B cell (primary cell): ENCODE measurements at regions not wholly inside any gene's neighbourhood (a gene's known extent, or its start where the extent isn't known, plus 50 kb on each side); places are given as distances from the start of the nearest gene placed in this dataset.

Experiments
- CTCF ChIP-seq: fragments of 200-600 bp; IDR thresholded peaks from one replicate; pipeline ENCODE4 v1.8.0; 2022; ENCODE audit warnings: antibody characterized with exemption, mild to moderate bottlenecking
- EZH2 ChIP-seq: IDR thresholded peaks from 2 replicates; pipeline ENCODE4 v1.6.1; 2012; ENCODE audit warnings: borderline replicate concordance, low read depth, mild to moderate bottlenecking, moderate library complexity, low read length; ENCODE audit not compliant: insufficient read depth, poor library complexity, severe bottlenecking

GRCh38 chr4:137701401-137701800 lies 169.1 kb upstream of the PCDH18 start:
- TF ChIP-seq EZH2 (no peak), CTCF (no peak)
